K562 (cell line): ENCODE measurements at regions not wholly inside any gene's neighbourhood (a gene's known extent, or its start where the extent isn't known, plus 50 kb on each side); places are given as distances from the start of the nearest gene placed in this dataset.

Experiments
- CBX8 ChIP-seq: fragments of 200-600 bp; sonication (generic); IDR thresholded peaks from 2 replicates; pipeline ENCODE4 v1.6.1; 2012; ENCODE audit warnings: borderline replicate concordance, mixed run types, low read depth, mild to moderate bottlenecking, moderate library complexity, mixed read lengths, low read length, control low read depth, inconsistent platforms; ENCODE audit not compliant: poor library complexity, severe bottlenecking; ENCODE audit errors: extremely low read depth
- MBD2 ChIP-seq: sonication (generic); IDR thresholded peaks from 2 replicates; pipeline ENCODE4 v1.6.1; 2016; ENCODE audit warnings: low read depth, borderline replicate concordance
- PATZ1 ChIP-seq: fragments of 250-450 bp; sonication (Bioruptor Pico); IDR thresholded peaks from 2 replicates; pipeline ENCODE4 v1.5.0; 2020; ENCODE audit warnings: mild to moderate bottlenecking, borderline replicate concordance
- SRSF1 ChIP-seq: fragments of 200-400 bp; formaldehyde crosslinking; IDR thresholded peaks from 2 replicates; pipeline ENCODE4 v1.6.1; 2017; ENCODE audit warnings: mild to moderate bottlenecking, low read depth, low read length, moderate library complexity
- STAT5B ChIP-seq: fragments of 250-450 bp; sonication (Bioruptor Pico); IDR thresholded peaks from 2 replicates; pipeline ENCODE4 v1.8.0; 2021; ENCODE audit warnings: mild to moderate bottlenecking, inconsistent platforms
- TAF7 ChIP-seq: fragments of 450-650 bp; IDR thresholded peaks from 2 replicates; pipeline ENCODE4 v1.6.1; 2016; ENCODE audit warnings: missing genetic modification characterization, missing compliant biosample characterization
- ZNF239 ChIP-seq: fragments of 250-450 bp; sonication (Bioruptor Pico); IDR thresholded peaks from 2 replicates; pipeline ENCODE4 v1.4.0; 2020; ENCODE audit warnings: mild to moderate bottlenecking
- ZNF398 ChIP-seq: fragments of 250-450 bp; sonication (Bioruptor Pico); IDR thresholded peaks from 2 replicates; pipeline ENCODE4 v1.8.0; 2021; ENCODE audit warnings: moderate library complexity, mild to moderate bottlenecking, inconsistent platforms
- ZNF699 ChIP-seq: fragments of 250-450 bp; sonication (Bioruptor Pico); IDR thresholded peaks from 2 replicates; pipeline ENCODE4 v1.8.0; 2021; ENCODE audit warnings: mild to moderate bottlenecking, moderate library complexity; ENCODE audit not compliant: insufficient replicate concordance
- TF ChIP-seq, protein P1 (sequence below): sonication (generic); formaldehyde crosslinking; IDR thresholded peaks from 2 replicates; pipeline ENCODE4 v1.8.0; 2023; ENCODE audit warnings: mild to moderate bottlenecking, missing genetic modification reagents
- TF ChIP-seq, protein P2 (sequence below): sonication (generic); formaldehyde crosslinking; IDR thresholded peaks from 2 replicates; pipeline ENCODE4 v1.4.0; 2020; ENCODE audit warnings: mild to moderate bottlenecking, missing genetic modification reagents

- TF ChIP-seq MBD2 (no peak), STAT5B (CRISPR knock-in tag) (no peak), ZNF699 (CRISPR knock-in tag) (no peak), CBX8 (no peak), TAF7 (tag) (no peak), ZNF239 (no peak), SRSF1 (no peak), ZNF398 (CRISPR knock-in tag) (no peak), PATZ1 (no peak)
- TF ChIP-seq, protein P1, sequence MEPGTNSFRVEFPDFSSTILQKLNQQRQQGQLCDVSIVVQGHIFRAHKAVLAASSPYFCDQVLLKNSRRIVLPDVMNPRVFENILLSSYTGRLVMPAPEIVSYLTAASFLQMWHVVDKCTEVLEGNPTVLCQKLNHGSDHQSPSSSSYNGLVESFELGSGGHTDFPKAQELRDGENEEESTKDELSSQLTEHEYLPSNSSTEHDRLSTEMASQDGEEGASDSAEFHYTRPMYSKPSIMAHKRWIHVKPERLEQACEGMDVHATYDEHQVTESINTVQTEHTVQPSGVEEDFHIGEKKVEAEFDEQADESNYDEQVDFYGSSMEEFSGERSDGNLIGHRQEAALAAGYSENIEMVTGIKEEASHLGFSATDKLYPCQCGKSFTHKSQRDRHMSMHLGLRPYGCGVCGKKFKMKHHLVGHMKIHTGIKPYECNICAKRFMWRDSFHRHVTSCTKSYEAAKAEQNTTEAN (CRISPR knock-in tag), result no peak
- TF ChIP-seq, protein P2, sequence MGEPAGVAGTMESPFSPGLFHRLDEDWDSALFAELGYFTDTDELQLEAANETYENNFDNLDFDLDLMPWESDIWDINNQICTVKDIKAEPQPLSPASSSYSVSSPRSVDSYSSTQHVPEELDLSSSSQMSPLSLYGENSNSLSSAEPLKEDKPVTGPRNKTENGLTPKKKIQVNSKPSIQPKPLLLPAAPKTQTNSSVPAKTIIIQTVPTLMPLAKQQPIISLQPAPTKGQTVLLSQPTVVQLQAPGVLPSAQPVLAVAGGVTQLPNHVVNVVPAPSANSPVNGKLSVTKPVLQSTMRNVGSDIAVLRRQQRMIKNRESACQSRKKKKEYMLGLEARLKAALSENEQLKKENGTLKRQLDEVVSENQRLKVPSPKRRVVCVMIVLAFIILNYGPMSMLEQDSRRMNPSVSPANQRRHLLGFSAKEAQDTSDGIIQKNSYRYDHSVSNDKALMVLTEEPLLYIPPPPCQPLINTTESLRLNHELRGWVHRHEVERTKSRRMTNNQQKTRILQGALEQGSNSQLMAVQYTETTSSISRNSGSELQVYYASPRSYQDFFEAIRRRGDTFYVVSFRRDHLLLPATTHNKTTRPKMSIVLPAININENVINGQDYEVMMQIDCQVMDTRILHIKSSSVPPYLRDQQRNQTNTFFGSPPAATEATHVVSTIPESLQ (CRISPR knock-in tag), result no peak
- TF ChIP-seq, all 486 proteins: peak for 0
Observed at GRCh38 chr6:160859822-160860221, 131.7 kb upstream of the MAP3K4 start (continued).
